GM21717 (cell line): ENCODE measurements at regions not wholly inside any gene's neighbourhood (a gene's known extent, or its start where the extent isn't known, plus 50 kb on each side); places are given as distances from the start of the nearest gene placed in this dataset.
"Not testable (repeated sequence)": the region's sequence is repeated elsewhere in the genome, so short reads cannot be mapped to it uniquely, and the experiment has no call there.

Experiments
- ATAC-seq: cut with Tn5 transposase; IDR thresholded peaks from one replicate; pipeline ENCODE4 v1.9.1; 2021; ENCODE audit warnings: mild to moderate bottlenecking, moderate library complexity; ENCODE audit not compliant: unreplicated experiment

DNA sequence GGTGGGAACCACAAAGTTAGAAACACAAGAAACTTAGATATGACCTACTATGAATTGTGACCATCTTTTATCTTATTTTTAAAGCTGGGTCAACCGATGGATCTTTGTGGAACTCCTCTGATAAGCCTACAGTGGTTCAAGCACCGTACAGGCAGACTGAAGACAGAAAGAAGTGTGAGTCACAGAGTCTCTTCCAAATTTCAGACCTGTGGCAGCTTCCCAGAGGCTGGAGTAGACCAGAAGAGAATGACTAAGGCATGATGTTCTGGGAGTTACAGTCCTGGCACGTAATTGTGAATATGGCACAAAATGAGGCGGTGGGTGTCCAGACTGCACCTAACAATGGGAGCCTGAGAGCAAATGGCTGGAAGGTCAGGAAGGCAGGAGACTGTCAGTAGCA, 70.0 kb downstream of the LMO4 start:
- no peak for ATAC-seq

DNA sequence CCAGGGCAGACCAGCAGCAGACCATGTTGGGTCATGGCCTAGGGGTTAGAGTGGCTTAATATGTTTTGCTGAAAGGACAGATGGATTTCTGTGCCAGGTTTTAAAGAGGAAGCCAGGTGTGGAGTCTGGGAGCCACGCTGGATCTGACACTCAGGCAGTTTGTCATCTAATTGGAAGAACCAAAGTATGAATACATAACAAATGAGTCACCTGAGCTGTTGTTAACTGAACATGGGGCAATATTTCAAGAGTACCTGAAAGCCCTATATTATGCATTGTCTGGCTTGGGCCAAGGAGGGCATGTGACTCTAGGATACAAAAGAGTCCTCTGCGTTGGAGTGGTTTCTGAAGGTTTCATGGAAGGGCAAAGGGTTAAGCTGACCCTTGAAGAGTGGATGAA, 70.6 kb downstream of the LMO4 start:
- no peak for ATAC-seq

- ATAC-seq, result no peak
These were observed 71.0 kb downstream of the LMO4 start for GRCh38 chr1:87399701-87400100.

DNA sequence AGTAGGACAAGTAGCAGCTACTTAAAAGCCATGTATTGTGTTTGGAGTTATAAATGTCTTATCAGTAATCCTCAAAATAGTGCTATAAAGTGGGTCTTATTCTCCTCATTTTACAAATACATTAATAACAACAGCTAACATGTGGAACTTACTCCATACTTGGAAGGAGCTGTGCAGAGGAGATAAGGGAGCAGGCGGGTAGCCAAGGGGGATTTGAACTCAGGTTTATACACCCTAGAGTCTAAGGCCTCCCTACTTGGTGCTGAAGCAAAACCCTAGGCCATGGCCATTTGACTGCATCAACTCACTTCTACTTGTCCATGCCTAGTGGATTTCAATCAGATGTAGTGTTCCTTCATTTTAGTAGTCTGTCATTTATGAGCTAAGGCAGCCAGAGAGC, 72.1 kb downstream of the LMO4 start:
- no peak for ATAC-seq

DNA sequence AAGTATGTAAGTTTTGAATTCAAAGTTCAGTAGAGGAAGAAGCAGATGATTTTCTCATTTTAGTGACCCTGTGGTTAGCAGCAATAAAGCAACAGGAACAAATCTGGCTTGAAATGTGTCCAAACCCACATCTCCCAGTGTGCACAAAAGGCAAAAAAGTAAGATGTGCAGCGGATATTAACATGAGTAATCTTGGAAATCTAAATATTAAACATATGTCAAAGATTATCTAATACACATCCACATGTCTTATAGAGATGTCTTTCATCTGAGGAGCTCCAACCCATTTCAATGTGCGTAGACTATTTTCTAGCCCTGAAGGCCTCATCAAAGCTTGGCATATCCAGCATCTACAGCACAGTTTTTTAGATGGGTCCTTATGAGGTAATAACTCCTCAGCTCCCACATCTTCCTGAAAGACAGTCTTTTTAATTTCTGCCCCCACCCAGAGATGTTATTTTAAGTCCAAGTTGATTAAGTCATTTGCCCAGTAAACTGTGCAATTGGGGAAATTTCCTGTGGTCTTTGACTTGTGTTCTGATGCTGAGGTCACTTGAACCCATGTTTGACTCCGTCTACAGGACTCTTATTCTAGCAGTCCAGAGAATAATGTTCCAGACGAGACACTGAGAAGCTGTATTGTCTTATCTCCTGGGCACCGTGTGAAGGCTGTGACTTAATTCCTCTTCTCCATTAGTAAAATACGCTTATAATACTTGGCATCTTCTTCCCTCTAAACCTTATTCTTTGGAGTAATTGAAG, 73.7 kb downstream of the LMO4 start:
- ATAC-seq, result no peak

DNA sequence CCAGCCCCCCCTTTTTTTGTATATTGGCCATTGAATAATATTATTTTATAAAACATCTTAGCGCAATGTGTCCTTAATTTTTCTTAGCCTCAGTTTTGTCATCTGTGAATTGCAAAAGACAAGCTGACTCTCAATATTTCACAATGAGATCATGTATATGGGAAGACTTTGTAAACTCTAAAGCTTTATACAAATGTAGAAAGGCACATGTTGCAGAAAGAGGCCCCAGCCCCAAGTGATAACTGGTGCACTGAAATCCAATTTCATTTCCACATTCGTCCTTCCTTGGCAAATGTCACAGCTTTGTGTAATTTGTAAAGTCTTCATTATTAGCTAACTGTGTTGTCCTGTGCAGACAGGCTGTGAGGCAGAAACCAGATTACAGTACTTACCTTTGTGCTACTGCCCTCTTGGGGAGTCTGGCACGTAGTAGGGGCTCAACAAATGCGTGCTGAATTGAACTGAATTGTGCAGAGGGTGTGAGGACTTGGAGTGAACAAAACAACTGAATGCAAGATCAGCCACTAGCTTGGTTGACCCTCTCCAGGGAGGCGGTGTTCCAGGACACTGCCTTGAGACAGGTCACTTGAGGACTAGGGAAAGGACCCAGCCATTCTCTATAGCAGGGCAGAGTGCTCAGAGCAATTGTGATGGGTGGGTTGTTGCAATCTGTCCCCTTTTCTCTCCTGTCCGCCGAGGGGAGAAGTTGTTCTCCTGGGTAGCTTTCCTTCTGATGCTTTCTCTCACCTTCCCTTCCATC, 74.6 kb downstream of the LMO4 start:
- ATAC-seq, result no peak

DNA sequence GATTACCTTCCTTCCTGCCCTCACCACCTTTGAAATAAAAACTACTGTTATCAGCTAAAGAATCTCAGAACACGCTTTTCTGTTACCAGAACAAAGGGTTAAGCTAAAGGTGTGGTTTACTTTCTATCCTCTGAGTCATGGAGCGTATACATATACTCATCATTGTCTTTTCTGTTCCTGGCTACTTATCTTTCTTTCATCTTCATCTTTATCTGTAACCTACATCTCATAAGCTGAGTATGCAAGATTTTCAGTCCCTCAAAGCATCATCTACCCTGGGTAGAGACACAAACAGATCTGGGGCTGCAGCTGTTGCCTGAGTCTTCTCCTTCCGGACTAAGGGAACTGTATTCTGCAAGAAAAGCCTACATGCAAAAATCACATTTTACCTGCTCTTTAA, 75.6 kb downstream of the LMO4 start:
- ATAC-seq, result no peak

- no peak for ATAC-seq
These were observed 80.1 kb downstream of the LMO4 start for GRCh38 chr1:87408665-87409248.

DNA sequence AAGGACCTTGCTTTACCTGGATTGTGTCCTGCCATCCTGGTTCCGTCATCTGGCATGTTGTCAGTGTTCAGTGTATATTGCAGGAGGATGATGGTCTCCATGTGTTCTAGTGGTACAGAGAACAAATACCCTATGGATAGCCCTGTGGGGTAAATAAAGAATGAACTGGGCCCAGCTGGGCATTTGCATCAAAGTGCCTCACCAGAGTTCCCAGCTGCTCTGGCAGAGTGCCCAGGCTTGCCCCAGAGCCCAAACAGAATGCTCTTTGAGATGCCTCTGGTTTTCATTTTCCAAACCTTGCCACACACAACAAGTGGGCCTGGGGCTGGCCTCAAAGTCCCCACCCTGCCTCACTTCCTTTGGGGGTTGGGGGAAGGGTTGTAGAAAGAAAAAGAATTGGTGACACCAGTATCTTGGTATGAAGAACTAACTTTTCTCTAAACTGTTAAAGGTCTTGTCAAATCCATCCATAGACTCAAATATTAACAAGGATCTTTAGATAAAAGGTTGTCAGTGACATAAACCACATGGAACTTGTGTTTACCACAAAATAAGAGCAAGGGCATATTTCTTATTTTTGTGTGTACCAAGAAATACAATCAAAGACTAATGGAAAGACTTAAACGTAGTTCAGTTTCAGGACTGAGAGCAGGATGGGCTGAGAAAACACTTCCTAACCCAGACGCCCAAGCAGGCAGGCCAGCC, 82.2 kb downstream of the LMO4 start:
- no peak for ATAC-seq

- not testable (repeated sequence) for ATAC-seq
These were observed 85.2 kb downstream of the LMO4 start for GRCh38 chr1:87413846-87414245.

DNA sequence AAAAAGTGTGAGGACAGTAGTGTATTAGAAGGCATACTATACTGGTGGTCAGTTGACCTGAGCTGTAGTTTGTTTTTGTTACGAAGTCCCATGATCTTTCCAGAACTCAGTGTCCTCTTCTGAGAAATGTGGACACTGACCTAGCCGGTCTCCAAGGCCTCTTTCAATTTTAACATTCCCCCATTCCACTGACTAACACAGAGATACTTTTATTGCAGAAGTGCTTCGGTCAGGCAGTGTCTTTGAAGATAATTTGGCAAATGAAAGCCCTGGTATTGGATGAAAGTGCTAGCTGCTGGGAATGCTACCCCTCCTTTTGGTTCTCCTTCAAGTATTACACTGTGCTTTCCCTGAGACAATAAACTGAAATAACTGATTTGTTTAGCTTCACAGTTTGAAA, 89.4 kb downstream of the LMO4 start:
- ATAC-seq, result no peak

- no peak for ATAC-seq
These were observed 93.1 kb downstream of the LMO4 start for GRCh38 chr1:87421809-87422208.

- ATAC-seq, result no peak
These were observed 95.9 kb downstream of the LMO4 start for GRCh38 chr1:87424541-87424940.

DNA sequence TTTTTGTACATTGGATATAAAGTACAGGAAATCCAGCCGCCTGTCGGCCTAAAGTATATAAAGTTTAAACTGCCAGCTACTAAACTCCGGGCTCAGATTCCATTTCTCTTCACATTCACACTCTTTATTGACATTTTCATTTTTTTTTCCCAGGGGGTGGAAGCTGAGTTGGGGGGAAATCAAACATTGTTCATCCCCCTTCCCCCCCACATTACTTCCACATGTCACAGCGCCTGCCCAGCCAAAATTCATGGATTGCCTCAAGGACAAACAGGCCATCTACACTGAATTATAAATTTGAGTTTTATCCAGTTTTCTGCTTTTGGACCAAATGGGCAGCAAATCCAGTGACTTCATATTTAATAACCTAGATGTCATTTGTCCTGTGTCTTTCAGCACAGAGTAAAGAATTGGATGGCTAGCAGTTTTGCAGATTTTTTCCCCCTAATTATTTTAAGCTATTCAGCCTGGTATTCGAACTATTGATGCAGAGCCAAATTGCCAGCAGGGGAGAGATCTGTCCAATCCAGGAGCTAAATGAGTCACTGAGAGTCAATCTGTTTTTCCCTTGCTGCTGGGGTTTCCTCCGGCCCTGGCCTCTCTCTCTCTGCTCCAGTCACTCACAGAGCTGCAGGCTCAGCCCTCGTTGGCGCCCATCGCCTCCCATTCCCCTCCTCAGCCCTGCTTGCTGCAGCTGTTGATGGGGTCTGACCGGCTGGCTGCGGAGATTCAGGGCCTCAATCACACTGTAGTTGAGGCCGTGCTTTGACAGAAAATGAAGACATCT, 98.0 kb downstream of the LMO4 start:
- no peak for ATAC-seq

- ATAC-seq, result no peak
These were observed 99.7 kb downstream of the LMO4 start for GRCh38 chr1:87428367-87428766.

DNA sequence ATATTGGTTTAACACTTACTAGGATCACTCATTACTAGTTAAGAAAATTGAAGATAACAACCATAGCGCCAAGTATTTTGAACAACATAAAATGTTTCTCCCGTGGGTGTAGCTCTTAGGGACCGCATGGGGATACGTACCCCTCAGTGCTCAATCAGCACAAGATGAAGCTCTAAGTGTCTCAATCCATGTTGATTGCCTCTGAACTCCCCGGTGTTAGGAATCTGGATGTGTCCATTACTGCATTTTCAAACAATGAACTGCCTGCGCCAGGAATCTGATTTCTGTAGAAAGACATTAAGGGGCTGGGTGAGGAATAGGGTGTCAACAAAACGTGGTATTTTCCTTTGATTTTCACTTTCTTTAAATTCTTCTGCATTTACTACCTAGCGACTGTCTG, 100.2 kb downstream of the LMO4 start:
- ATAC-seq, result no peak

- ATAC-seq, result no peak
These were observed 104.0 kb downstream of the LMO4 start for GRCh38 chr1:87432685-87433084.

GRCh38 chr1:87433101-87433500, 104.4 kb downstream of the LMO4 start:
- not testable (repeated sequence) for ATAC-seq

GRCh38 chr1:87435484-87435883, 106.8 kb downstream of the LMO4 start:
- ATAC-seq, result peak; percentile 59

DNA sequence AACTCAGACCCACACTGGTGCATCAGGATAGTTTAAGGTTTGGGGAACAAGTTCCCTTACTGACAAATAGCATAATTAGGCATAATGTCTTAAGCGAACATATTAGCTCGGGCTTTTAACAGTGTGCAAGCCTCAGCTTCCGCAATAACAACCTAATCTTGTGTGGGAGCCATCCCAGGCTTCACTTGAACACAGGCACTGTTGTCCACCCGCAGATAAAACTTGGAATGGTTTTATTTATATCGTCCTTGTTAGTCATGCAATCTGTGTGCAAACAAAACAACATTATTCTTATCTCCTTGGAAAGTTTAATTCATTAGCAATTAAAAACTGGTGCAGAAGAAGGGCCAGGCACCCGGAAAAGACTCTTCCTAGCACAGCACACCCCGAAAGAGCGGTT, 107.4 kb downstream of the LMO4 start:
- ATAC-seq, result not testable (repeated sequence)

- no peak for ATAC-seq
These were observed 107.9 kb downstream of the LMO4 start for GRCh38 chr1:87436534-87436933.
